ENCODE measurements at regions not wholly inside any gene's neighbourhood (a gene's known extent, or its start where the extent isn't known, plus 50 kb on each side); places are given as distances from the start of the nearest gene placed in this dataset.
A peak's percentile ranks its signal among the peaks of the same experiment; 100 is the strongest.
"Not testable (repeated sequence)": the region's sequence is repeated elsewhere in the genome, so short reads cannot be mapped to it uniquely, and the experiment has no call there.

DNA sequence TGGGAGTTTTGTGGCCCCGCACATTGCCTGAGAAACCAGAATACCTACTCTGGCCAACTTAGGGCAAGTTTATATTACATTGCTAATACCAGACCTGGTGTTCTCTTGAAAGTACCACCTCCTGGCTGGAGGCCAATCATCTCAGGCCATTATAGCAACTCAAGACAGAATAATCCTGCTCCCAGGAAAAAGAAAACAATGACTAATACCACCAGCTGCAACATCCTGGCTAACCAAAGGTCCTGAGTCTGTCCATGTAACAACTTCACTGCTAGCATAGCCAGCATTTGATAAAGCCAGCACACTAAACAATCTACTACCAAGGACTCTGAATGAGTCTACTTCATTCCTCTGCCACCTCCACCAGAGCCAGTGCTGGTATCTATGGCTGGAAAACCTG, 1298.7 kb upstream of the CNTN5 start:
- DNase-seq: no peak

DNA sequence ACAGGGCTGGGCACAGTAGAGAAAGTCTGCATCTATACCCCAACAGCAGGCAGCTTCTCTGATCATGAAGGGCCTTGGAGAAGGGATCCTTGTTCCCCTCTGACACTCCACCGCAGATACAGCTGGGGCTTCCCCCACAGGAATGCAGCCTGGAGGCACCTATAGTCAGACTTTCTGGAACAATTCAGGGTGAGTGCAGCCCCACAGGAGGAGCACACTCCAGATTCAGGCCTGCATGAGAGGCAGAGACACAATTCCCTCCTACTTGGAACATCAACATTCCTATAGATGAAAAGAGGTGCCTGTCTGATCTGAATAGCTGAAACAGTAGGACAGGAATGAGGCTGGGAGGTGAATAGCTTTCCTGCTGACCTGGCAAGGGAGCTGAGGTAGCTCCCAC, 1298.0 kb upstream of the CNTN5 start:
- DNase-seq: no peak

DNA sequence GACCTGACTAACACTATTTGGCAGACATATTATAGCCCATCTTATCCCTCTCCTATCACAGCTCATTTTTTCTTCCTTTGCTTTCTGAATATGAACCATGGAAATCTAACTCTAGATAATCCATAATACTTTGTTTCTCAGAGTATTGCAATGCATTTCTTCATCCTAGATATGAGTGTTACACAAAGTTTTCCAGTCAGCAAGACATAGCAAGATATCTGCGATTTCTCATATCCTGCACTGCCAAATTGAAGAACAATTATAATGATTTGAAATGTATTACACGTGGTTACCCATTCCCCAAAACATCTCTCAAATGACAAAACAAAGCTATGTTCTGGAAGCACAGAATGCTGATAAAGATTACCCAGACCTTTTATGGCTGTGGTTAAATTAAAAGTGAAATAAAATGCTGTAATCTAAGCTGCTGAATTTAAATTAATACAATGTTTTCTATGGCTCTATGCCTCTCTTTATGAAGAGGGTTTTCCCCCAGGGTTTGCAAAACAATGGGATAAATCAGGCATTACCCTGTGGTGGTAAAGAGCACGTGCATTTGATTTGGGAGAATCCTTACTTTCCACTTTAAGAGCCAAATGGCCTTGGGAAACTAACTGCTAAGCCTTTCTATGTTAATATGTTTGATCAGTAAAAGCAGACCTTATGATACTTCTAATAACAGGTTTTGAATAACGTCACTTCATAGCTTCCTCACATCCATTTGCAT, 1291.0 kb upstream of the CNTN5 start:
- DNase-seq: peak; percentile 49

DNA sequence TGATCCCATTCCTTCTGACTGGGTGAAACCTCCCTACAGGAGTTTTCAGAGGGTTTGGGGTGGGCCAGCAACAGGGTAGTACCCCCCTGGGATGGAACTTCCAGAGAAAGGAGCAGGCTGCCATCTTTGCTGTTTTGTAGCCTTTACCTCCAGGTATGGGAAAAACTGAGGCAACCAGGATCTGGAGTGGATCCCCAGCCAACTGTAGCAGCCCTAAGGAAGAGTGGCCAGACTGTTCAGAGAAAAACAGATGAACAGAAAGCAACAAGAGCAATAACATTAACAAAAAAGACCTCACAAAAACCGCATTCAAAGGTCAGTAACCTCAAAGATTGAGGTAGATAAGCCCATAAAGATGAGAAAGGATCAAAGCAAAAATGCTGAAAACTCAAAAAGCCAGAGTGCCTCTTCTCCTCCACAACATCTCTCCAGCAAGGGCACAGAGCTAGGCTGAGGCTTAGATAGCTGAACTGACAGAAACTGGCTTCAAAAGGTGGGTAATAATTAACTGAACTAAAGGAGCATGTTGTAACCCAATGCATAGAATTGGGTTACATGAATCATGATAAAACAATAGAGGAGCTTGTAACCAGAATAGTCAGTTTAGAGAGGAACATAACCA, 1288.6 kb upstream of the CNTN5 start:
- DNase-seq: no peak

DNA sequence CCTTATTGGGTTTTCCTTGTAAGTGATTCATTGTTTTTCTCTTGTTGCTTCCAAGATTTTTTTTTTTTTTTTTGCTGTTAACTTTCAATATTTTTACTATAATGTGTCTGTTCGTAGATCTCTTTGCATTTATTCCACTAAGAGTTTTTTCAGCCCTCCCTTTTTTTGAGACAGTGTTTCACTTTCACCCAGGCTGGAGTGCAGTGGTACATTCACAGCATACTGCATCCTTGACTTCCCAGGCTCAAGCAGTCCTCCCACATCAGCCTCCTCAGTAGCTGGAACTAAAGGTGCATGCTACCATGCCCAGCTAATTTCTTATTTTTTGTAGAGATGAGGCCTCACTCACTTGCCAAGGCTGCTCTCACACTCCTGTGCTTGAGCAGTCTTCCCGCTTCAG, 1282.0 kb upstream of the CNTN5 start:
- no peak for DNase-seq

DNA sequence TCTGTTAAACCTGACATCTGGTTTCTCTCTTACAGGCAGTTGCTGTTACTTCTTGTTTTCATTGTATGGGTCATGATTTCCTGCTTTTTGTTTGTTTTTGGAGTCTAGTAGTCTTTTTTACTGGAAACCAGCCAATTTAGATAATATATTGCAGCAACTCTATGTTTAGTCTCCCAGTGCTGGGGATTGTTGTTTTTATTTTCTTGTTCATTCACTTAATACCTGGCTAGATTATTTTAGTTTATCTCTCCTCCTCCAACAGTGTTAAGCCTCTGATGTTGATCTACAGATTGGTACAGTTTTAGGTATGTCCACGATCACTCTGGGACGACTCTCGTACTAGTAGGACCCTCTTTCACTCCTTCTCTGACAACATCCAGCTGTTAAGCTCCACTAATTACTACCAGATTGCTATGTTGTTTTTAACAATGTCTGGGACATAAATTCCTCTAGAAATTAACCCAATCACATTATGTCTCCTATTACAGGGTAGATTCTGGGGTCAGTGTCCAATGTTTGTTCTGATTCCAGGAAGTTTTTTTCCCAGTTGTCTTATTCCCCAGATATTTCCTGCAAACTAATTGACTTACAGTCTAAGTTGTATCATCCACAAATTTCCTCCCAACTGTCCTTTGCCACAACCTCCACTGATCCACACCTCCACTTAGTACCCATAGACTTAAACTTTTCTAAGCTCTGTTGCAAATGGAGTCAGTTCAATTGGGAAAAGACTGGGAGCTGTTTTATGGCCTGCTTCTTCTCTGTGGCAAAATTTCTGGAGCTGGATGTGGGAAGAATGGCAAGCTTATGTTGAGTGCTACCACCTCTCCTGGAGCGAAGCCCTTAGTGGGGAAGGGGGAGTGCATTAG, 1280.6 kb upstream of the CNTN5 start:
- DNase-seq: peak; percentile 44

DNA sequence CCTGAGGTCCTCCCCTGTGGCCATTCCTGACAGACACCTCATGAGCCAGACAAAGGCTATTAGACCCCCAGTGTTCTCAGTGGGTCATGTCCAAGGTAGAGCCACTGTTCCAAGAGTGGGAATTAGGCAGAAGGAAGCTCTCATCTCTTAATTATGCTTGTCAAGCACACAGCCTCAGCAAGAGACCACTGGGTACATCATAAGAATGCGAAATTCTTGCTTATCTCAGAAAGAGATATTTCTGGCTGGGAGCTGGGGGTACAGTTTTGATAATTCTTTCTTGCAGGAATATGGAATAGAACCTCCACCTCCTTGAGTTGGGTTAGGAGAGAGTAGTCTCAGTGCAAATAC, 1280.0 kb upstream of the CNTN5 start:
- DNase-seq: no peak

DNA sequence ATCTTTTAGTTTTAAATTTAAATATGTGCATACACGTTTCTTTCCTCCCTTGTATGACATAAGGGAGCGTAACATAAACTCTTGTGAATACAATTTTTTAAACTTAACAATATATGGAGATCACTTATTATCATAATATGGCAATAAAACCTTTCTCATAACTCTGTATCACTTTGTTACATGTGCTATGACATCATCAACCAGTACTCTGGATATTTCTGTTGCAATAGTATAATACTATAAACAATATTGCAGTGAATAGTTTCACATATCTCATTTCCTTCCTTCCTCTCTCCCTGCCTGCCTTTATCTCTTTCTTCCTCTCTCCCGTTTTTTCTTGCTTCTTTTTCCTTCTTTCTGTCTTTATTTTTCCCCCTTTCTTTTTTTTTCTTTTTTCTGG, 1278.0 kb upstream of the CNTN5 start:
- DNase-seq: no peak

DNA sequence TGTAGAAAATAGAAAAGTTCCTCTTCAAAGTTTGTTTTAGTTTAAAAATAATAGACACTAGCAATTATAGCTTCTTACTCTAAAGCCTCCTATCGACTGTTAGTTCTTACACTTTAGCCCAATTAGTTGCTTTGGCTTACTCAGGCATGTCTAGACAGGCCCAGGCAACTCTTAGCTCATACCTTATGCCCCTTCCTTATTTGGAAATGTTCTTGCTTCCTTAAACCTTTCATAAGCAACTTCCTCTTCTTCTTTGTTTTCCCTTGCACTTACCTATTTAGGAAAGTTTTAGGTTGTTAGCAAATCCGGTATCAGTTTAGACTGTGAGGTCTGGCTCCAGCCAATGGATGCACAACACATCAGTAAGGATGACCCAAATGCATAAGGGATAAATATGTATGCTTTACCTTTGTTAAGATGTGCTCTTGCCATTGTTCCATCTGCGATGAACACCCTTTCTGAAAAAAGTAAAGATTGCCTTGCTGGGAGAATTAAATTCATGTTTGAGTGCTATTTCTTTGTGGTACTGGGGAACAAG, 1277.5 kb upstream of the CNTN5 start:
- no peak for DNase-seq

DNA sequence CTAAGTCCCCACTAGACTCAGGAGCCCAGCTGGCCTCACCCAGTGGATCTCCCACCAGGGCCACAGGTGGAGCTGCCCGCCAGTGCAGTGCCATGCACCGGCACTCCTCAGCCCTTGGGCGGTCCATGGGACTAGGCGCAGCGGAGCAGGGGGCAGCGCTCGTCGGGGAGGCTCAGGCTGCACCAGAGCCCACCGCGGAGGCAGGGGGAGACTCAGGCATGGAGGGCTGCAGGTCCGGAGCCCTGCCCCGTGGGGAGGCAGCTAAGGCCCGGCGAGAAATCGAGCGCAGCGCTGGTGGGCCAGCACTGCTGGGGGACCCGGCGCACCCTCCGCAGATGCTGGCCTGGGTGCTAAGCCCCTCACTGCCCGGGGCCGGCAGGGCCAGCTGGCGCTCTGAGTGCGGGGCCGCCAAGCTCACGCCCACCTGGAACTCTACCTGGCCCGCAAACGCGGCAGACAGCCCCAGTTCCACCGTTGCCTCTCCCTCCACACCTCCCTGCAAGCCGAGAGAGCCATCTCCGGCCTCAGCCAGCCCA, 1275.2 kb upstream of the CNTN5 start:
- no peak for DNase-seq

DNA sequence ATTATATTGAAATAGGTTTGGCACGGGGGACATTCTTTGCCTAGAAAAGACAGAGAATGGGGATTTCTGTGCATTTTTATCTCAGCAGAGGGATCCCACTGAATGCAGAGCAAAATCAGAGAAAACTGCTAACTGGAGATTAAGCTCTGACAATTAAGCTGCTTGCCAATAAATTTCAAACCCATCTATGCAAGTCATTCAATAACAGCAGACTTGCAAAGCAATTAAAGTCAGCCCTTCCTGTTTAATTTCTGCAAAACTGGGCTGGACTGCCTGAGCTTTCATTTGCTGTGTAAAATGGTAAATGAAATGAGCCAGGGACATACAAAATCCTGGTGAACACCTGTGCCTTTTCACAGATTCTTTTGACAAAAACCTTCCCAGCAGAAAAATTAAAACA, 1273.9 kb upstream of the CNTN5 start:
- DNase-seq: no peak

DNA sequence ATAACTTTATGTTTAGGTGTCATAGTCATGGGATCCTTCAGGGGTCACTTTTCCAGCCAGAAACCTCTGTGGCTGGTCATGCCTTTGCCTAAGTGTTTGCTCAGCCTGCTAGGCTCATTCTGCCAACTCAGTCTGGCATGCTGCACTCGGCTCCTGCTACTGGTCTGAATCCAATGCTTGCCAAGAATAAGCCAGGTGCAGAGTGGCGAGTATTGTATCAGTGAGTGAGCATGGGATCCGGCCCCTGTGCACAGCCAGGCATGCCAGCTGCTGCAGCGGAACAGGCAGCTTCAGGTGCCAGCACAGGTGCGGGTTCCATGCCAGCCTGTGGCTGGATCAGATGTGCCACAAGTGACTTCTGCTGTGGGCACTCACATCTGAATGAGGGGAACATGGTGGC, 1269.3 kb upstream of the CNTN5 start:
- no peak for DNase-seq

DNA sequence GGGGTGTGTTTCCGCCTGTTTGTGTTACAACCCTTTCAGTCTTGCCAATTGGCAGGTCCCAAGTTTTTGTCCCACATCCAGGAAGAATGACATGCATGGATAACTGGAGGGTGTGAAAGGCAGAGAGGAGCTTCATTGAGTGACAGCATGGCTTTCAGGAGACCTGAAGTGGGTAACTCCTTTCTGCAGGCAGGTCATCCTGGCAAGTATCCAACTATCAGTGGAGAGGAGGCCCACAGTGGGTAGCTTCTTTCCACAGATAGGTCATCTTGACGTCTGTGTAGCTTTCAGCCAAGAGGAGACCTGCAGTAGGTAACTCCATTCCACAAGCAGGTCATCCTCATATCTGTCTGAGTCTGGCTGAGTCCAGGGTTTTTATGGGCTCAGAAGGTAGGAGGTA, 1268.8 kb upstream of the CNTN5 start:
- no peak for DNase-seq

DNA sequence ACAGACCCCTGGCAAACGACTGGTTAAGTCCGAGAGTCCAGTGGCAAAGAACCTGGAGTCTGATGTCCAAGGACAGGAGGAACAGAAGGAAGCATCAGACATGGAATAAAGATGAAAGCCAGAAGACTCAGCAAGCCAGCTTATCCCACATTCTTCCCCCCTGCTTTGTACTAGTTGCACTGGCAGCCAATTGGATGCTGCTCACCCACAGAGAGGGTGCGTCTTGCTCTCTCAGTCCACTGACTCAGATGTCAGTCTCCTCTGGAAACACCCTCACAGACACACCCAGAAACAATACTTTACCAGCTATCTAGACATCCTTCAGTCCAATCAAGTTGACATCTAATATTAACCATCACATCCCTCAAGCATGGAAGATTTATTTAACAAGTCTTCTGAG, 1265.8 kb upstream of the CNTN5 start:
- DNase-seq: no peak

DNA sequence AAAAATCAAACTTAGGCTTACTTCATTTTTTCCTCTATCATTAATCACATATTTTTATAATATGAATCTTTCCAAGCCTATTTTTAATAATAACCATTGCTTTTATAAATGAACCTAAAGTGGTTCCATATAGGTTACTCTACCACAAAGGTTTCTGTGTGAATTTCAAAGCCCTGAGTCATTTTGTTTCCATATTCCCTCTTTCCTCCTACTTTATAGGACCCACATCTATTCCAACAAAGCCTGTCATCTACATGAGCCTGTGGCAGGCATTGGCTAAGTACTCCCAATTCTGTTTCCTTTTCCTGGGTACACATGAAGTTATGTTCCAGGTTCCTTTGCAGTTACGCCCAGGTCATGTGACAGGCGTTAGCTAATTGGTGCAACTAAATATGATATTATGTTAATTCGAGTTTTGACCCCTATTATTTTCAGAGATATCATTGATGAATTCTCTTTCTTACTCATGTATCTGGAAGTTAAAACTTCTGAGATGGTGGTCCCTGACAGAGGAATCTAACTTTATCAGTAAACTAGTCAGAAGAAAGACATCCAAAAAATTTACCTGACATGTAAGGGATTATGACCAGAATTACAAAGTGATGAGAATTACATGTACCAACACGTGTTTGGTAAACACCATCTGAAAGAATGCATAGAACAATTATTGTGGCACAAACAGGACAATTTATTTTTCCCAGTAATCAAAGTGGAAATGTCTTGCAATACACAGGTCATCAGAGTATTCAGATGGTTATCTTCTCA, 1264.0 kb upstream of the CNTN5 start:
- DNase-seq: no peak

DNA sequence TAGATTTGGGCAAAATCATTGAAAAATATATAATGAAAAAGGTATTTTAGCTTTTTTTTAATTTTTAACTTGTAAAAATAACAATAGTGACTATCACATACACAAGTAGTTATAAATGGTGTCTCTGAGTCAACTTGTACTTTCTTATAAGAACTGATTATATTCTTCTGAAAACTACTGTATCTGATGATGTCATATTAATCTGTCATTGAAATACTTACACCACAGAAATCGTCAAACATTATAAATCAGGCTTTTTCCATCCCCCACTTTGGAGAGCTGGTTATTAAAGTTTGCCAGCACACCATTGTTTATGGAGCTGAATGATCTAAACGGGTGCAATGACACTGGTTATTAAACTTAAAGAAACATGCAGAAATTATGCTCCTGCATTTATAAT, 1259.6 kb upstream of the CNTN5 start:
- no peak for DNase-seq

DNA sequence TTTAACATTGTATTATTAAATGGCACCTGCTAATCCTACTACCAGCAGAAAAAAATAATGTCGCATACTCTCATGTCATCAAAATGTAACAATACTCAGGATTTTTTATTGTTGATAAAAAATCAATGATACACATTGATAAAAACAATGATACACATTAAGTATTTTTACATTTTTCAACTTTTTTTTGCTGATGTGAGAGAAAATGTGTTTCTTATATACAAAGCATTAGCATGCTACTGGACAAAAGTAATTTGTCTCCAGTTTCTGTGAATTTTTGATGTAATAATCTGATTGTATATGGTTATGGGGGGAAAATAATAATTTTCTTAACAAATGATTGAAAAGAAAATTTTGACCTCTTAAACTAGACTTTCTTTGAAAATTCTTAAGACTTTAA, 1256.6 kb upstream of the CNTN5 start:
- no peak for DNase-seq

DNA sequence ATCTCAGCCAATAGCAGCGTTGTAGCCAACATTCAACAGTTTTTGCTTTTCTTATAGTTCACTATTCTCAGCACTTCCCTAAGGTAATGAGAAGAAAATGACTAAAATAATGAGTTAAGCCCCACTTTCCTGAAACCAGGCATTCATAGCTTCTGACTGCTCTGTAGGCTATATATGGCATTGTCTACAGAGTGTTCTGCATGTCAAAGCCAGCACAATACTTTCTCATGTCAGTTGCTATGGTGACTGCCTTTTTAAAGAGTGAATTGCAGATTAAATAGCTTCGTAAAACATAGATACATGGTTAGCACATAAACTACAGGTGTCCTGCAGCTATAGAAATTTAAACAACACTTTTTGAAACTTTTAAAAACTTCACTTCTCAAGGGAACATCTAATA, 1256.1 kb upstream of the CNTN5 start:
- DNase-seq: peak; percentile 9

DNA sequence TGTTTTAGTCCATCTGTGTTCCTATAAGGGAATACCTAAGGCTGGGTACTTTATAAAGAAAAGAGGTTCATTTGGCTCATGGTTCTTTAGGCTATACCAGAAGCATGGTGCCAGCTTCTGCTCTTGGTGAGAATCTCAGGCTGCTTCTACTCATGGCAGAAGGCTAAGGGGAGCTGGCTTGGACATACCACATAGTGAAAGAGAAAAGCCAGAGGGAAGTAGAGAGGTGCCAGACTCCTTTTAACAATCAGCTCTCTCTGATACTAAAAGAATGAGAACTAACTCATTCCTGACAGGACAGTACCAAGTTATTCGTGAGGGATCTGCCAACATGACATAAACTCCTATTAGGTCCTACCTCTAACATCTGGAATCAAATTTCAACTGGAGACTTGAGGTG, 1250.2 kb upstream of the CNTN5 start:
- DNase-seq: no peak

DNA sequence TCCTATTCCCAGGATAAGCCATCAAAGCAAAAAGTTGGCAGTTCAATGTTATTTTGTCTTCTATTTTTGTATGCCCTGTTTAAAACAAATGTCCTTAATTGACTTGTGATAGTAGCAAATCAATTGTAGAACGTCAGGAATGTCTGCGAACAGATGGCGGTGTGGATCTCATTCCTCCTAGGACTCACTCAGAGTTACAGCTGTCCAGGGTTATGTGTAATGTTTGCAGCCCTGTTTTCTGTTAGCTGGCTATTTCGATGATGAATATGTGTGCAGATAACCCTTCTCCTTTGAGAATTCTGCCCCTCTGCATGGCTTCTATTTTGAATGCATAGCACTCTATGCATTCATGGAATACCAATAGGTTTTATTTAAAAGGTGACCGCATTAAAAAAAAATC, 1248.0 kb upstream of the CNTN5 start:
- DNase-seq: peak; percentile 31

DNA sequence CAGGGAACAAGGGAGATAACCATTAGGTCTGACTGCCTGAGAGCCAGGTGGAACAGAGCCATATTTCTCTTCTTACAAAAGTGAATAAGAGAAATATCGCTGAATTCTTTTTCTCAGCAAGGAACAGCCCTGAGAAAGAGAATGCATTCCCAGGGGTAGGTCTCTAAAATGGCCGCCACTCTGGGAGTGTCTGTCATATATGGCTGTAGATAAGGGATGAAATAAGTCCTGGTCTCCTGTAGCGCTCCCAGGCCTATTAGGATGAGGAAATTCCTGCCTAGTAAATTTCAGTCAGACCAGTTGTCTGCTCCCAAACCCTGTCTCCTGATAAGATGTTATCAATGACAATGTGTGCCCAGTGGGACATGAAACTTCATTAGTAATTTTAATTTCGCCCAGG, 1236.4 kb upstream of the CNTN5 start:
- not testable (repeated sequence) for DNase-seq

DNA sequence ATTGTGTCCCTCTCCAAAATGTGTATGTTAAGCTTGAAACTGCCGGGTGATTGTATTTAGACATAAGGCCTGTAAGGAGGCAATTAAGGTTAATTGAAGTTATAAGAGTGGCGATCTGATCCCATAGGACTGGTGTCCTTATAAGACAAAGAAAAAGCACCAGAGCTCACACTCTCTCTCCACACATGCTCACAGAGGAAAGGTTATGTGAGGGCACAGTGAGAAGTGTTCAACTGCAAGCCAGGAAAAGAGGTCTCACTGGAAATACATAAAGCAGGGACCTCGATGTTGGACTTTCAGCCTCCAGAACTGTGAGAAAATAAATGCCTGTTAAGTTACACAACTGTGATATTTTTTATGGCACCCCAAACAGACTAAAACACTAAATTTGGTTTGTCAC, 1233.8 kb upstream of the CNTN5 start:
- DNase-seq: peak; percentile 15

DNA sequence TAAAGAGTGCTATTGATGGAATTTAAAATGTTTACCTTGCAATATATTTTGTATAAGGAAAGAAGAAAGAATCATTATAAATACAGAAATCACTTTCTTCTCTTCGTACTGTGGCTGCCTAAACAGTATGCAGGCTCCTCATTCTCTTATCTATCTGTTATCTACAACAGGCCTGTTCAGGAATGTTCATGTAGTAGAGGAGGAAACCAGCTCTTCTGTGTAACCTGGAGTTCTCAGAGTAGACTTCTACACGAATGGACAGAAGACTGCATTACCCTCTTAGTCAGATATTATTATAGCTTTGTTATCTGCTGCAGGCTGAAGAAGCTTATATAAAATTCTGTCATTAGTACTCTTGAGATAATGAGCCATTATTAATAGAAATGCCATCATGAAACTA, 1225.9 kb upstream of the CNTN5 start:
- DNase-seq: no peak
